K562 (cell line): ENCODE measurements at regions not wholly inside any gene's neighbourhood (a gene's known extent, or its start where the extent isn't known, plus 50 kb on each side); places are given as distances from the start of the nearest gene placed in this dataset.
"Not testable (repeated sequence)": the region's sequence is repeated elsewhere in the genome, so short reads cannot be mapped to it uniquely, and the experiment has no call there.

Source experiments
- ATAC-seq: fragments of 200-7000 bp; cut with Tn5 transposase; 3 replicates; pipeline ENCODE4 v1.9.1; 2020; ENCODE audit warnings: moderate library complexity
- BruUV-seq: library from RNA; stranded (reverse); fragments of 400-500 nt; replicated peaks from 2 replicates; lab custom pipeline; 2021; lab: Mats Ljungman, UMichigan
- CTCF ChIA-PET: fragments of 300-600 bp; formaldehyde crosslinking; extraction: SDS; loops from one replicate; lab custom pipeline; 2021; ENCODE audit warnings: low intra/inter-chr PET ratio; lab: Yijun Ruan, JAX
- POLR2A ChIA-PET: fragments of 300-600, 350-650 bp; sonication (Branson Sonifier 250); formaldehyde crosslinking; extraction: SDS; loops from one replicate; lab custom pipeline; 2021; ENCODE audit warnings: antibody characterized with exemption, inconsistent platforms; lab: Yijun Ruan, JAX
- DNase-seq, 4 experiments: peaks; one replicate each; pipeline versions ENCODE4 v3.0.0 to v3.0.0-alpha.2; 2011 to 2018; ENCODE audit warnings: low spot score in 3 of 4, mixed read lengths in 3 of 4; ENCODE audit errors: extremely low read depth in 1 of 4
- FAIRE-seq: peaks from 2 replicates; lab custom pipeline; 2011; peaks lifted over from hg19 to GRCh38; lab: Jason Lieb, UNC
- H2AFZ ChIP-seq: 2 replicates; pipeline ENCODE4 v1.6.0; 2011; ENCODE audit warnings: low read depth, low read length, control low read depth, inconsistent platforms
- H3K27ac ChIP-seq: fragments of 200-600 bp; 3 replicates; pipeline ENCODE4 v1.8.0; 2011; ENCODE audit warnings: low read depth, mild to moderate bottlenecking, control low read depth, inconsistent platforms, low read length, moderate library complexity, mixed read lengths; ENCODE audit errors: extremely low read depth
- H3K27me3 ChIP-seq, 2 experiments: fragments of 300-600 bp in 1 of 2; 2 replicates in 1 of 2; 3 replicates in 1 of 2; pipeline versions ENCODE4 v1.6.0 to v1.8.0; 2011; ENCODE audit warnings: inconsistent platforms in 2 of 2, low read length in 2 of 2, mild to moderate bottlenecking in 1 of 2, mixed read lengths in 1 of 2, moderate library complexity in 1 of 2; ENCODE audit not compliant: control insufficient read depth in 2 of 2, insufficient read depth in 2 of 2
- H3K36me3 ChIP-seq: fragments of 300-600 bp; 3 replicates; pipeline ENCODE4 v1.8.0; 2011; ENCODE audit warnings: mild to moderate bottlenecking, low read length, inconsistent platforms; ENCODE audit not compliant: control insufficient read depth, insufficient read depth
- H3K4me1 ChIP-seq, 2 experiments: fragments of 200-600 bp in 1 of 2; replicated peaks in 1 of 2; 2 replicates in 1 of 2; 3 replicates in 1 of 2; pipeline versions ENCODE4 v1.5.1 to v1.8.0; 2011; ENCODE audit warnings: inconsistent platforms in 2 of 2, low read length in 2 of 2, mild to moderate bottlenecking in 1 of 2, mixed read lengths in 1 of 2, moderate library complexity in 1 of 2; ENCODE audit not compliant: control insufficient read depth in 2 of 2, insufficient read depth in 2 of 2
- H3K4me2 ChIP-seq: 2 replicates; pipeline ENCODE4 v1.6.1; 2011; ENCODE audit warnings: low read length, control low read depth, inconsistent platforms, mixed read lengths; ENCODE audit not compliant: insufficient read depth
- H3K4me3 ChIP-seq: fragments of 200-600 bp; sonication (generic), shearing (Covaris generic); 2 replicates; pipeline ENCODE4 v1.5.1; 2016; ENCODE audit warnings: control low read depth, inconsistent platforms
- H3K79me2 ChIP-seq: fragments of 200-600 bp; 3 replicates; pipeline ENCODE4 v1.8.0; 2011; ENCODE audit warnings: low read length, inconsistent platforms; ENCODE audit not compliant: control insufficient read depth, insufficient read depth
- H3K9ac ChIP-seq, 2 experiments: 2 replicates each; pipeline versions ENCODE4 v1.6.0 to v1.6.1; 2011; ENCODE audit warnings: low read depth in 2 of 2, low read length in 2 of 2, control low read depth in 1 of 2, inconsistent platforms in 1 of 2, mild to moderate bottlenecking in 1 of 2, mixed read lengths in 1 of 2; ENCODE audit not compliant: insufficient read depth in 1 of 2
- H3K9me1 ChIP-seq: one replicate; pipeline ENCODE4 v1.6.0; 2011; ENCODE audit warnings: inconsistent platforms, mild to moderate bottlenecking, low read length, moderate library complexity; ENCODE audit not compliant: control insufficient read depth, insufficient read depth
- H3K9me3 ChIP-seq: replicated peaks from 2 replicates; pipeline ENCODE4 v1.5.1; 2011; ENCODE audit warnings: low read depth, low read length, inconsistent platforms; ENCODE audit not compliant: control insufficient read depth, insufficient read depth
- H4K20me1 ChIP-seq: replicated peaks from 2 replicates; pipeline ENCODE4 v1.6.1; 2011; ENCODE audit warnings: low read length, inconsistent platforms, mixed read lengths; ENCODE audit not compliant: control insufficient read depth, insufficient read depth
- CC2D1A ChIP-seq: fragments of 450-650 bp; IDR thresholded peaks from 2 replicates; pipeline ENCODE4 v1.6.1; 2017; ENCODE audit warnings: mild to moderate bottlenecking
- CTBP1 ChIP-seq: fragments of 450-650 bp; IDR thresholded peaks from 2 replicates; pipeline ENCODE4 v1.6.1; 2016; ENCODE audit warnings: borderline replicate concordance
- RAD21 ChIP-seq, 2 experiments: fragments of 250-450 bp in 1 of 2; fragments of 450-650 bp in 1 of 2; sonication (Bioruptor Pico) in 1 of 2; formaldehyde crosslinking in 1 of 2; IDR thresholded peaks in 1 of 2; conservative IDR thresholded peaks in 1 of 2; 2 replicates each; pipeline versions ENCODE4 v1.4.0 to v1.8.0; 2020 to 2022; ENCODE audit warnings: mild to moderate bottlenecking in 2 of 2, moderate library complexity in 1 of 2
- SMC3 ChIP-seq: conservative IDR thresholded peaks from 2 replicates; pipeline ENCODE4 v1.6.1; 2011; ENCODE audit warnings: low read depth, low read length, improper control_type of control experiment; ENCODE audit not compliant: insufficient read depth
- ZNF263 ChIP-seq: sonication (generic); formaldehyde crosslinking; IDR thresholded peaks from 2 replicates; pipeline ENCODE4 v1.8.0; 2022; ENCODE audit warnings: mild to moderate bottlenecking, missing genetic modification reagents, borderline replicate concordance
- WGBS: fragments of 100-300 bp; shearing (Covaris generic); methylation state at CpG from one replicate; pipeline ENCODE4 v1.1.6; 2016; ENCODE audit warnings: low coverage, mixed read lengths; ENCODE audit not compliant: insufficient coverage; ENCODE audit errors: missing lambda C conversion rate; 5-methylcytosine and 5-hydroxymethylcytosine counted together
- in situ Hi-C: fragments of 300-500 bp; cut with MboI; formaldehyde crosslinking; loops from 4 replicates; pipeline ENCODE4 v1.15.0; 2018; ENCODE audit warnings: inconsistent platforms, mixed read lengths
- intact Hi-C: fragments of 100-400 bp; cut with micrococcal nuclease; formaldehyde crosslinking; loops from 2 replicates; pipeline ENCODE4 v1.14.2; 2022
- TF ChIP-seq, protein P1 (sequence below), 3 experiments: IDR thresholded peaks in 2 of 3; conservative IDR thresholded peaks in 1 of 3; 2 replicates each; pipeline ENCODE4 v1.5.1; 2011 to 2012; ENCODE audit warnings: low read length in 3 of 3, mild to moderate bottlenecking in 3 of 3, control low read depth in 2 of 3, improper control_type of control experiment in 1 of 3, inconsistent platforms in 1 of 3, low read depth in 1 of 3, mixed read lengths in 1 of 3, moderate library complexity in 1 of 3; ENCODE audit not compliant: insufficient read depth in 2 of 3
- TF ChIP-seq, protein P2 (sequence below): sonication (generic); formaldehyde crosslinking; IDR thresholded peaks from 2 replicates; pipeline ENCODE4 v1.8.0; 2022; ENCODE audit warnings: missing genetic modification reagents, mild to moderate bottlenecking, moderate library complexity, borderline replicate concordance
- TF ChIP-seq, protein P3 (sequence below): fragments of 450-650 bp; formaldehyde crosslinking; IDR thresholded peaks from 2 replicates; pipeline ENCODE4 v1.4.0; 2020; ENCODE audit warnings: mild to moderate bottlenecking, moderate library complexity

DNA sequence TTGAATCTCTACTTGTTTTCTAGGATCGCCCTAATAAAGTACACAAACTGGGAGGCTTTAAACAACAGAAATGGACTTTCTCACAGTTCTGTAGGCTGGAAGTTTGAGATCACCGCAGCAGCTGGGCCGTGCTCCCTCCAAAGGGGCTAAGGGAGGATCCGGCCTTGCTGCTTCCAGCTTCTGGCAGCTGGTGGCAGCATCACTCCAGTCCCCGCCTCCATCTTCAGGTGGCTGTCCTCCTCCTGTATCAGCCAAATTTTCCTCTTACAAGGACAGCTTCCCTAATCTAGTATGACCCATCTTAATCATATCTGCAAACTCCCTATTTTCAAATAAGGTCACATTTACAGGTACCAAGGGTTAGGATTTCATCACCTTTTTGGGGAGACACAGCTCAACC lies 120.5 kb downstream of the MRPL57 start:
- H3K79me2 ChIP-seq, H4K20me1 ChIP-seq, H3K9ac ChIP-seq, H3K9me3 ChIP-seq, H3K27me3 ChIP-seq, H3K4me2 ChIP-seq, in situ Hi-C loops, H3K9me1 ChIP-seq, H3K36me3 ChIP-seq, H3K4me3 ChIP-seq, POLR2A ChIA-PET, BruUV-seq, H3K4me1 ChIP-seq, H3K27ac ChIP-seq: not testable (repeated sequence)
- peak; percentile 8 to 53 (median 12) for DNase-seq
- FAIRE-seq = peak; percentile 76
- peak; percentile 85 for ATAC-seq
- WGBS = 5% methylated on average over 4 of the region's 5 CpGs
- intact Hi-C loops = loop anchor here (1.0 kb wide), 1 partner anchor 182 kb away; no protein-coding TSS in a partner anchor
- H2AFZ ChIP-seq = peak overlapping the region; percentile 84
- CTCF ChIA-PET = interaction anchor here (1.6 to 2.2 kb wide), 2 partner anchors 180 to 182 kb away, joined by 5 to 6 read pairs; no protein-coding TSS in a partner anchor
- TF ChIP-seq, protein P1, sequence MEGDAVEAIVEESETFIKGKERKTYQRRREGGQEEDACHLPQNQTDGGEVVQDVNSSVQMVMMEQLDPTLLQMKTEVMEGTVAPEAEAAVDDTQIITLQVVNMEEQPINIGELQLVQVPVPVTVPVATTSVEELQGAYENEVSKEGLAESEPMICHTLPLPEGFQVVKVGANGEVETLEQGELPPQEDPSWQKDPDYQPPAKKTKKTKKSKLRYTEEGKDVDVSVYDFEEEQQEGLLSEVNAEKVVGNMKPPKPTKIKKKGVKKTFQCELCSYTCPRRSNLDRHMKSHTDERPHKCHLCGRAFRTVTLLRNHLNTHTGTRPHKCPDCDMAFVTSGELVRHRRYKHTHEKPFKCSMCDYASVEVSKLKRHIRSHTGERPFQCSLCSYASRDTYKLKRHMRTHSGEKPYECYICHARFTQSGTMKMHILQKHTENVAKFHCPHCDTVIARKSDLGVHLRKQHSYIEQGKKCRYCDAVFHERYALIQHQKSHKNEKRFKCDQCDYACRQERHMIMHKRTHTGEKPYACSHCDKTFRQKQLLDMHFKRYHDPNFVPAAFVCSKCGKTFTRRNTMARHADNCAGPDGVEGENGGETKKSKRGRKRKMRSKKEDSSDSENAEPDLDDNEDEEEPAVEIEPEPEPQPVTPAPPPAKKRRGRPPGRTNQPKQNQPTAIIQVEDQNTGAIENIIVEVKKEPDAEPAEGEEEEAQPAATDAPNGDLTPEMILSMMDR (IDR thresholded peaks at IDR 0.05 in 2 of 3, conservative IDR thresholded peaks at IDR 0.05 in 1 of 3; ENCODE audit: insufficient read depth in 2 of 3, low read depth in 1 of 3, low read length in 3 of 3) = peak; percentile 58 to 62 (median 61)
- TF ChIP-seq SMC3 = 0 out of 2 replicates have a peak, but pooled peaks have one; percentile 31
- peak; percentile 65 to 83 for TF ChIP-seq RAD21 (CRISPR knock-in tag; conservative IDR thresholded peaks at IDR 0.05 in 1 of 2, IDR thresholded peaks at IDR 0.05 in 1 of 2)
- 0 out of 2 replicates have a peak, but pooled peaks have one; percentile 24 for TF ChIP-seq CC2D1A
- TF ChIP-seq, protein P2, sequence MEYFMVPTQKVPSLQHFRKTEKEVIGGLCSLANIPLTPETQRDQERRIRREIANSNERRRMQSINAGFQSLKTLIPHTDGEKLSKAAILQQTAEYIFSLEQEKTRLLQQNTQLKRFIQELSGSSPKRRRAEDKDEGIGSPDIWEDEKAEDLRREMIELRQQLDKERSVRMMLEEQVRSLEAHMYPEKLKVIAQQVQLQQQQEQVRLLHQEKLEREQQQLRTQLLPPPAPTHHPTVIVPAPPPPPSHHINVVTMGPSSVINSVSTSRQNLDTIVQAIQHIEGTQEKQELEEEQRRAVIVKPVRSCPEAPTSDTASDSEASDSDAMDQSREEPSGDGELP (CRISPR knock-in tag) = peak; percentile 41; the same call in 1 of the 2 replicates
- peak; percentile 58; the same call in 1 of the 2 replicates for TF ChIP-seq CTBP1
- TF ChIP-seq, protein P3, sequence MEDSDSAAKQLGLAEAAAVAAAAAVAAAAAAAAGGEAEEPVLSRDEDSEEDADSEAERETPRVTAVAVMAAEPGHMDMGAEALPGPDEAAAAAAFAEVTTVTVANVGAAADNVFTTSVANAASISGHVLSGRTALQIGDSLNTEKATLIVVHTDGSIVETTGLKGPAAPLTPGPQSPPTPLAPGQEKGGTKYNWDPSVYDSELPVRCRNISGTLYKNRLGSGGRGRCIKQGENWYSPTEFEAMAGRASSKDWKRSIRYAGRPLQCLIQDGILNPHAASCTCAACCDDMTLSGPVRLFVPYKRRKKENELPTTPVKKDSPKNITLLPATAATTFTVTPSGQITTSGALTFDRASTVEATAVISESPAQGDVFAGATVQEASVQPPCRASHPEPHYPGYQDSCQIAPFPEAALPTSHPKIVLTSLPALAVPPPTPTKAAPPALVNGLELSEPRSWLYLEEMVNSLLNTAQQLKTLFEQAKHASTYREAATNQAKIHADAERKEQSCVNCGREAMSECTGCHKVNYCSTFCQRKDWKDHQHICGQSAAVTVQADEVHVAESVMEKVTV (CRISPR knock-in tag) = peak; percentile 38; the same call in 1 of the 2 replicates
- peak; percentile 97 for TF ChIP-seq ZNF263
